ENCODE measurements at regions not wholly inside any gene's neighbourhood (a gene's known extent, or its start where the extent isn't known, plus 50 kb on each side); places are given as distances from the start of the nearest gene placed in this dataset.

DNA sequence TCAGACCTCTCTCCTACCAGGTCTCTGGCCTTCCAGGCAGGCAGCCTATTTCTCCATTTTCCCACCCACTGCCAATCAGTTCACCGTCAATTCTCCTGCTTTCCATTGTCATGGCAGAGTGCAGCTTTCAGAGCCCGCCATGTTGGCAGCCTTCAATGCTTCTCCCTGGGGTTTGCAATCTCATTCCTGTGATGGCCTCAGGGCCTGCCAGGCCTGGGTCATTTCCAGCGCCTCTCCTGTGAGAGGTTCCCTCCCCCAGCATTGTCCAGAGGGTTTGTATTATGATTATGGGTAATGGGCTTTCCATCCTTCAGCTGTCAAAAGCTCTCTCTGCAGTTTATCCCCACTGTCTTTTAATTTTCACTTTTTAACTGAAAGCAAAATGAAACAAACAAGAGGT, 716.6 kb upstream of the CDH8 start:
- TF ChIP-seq EZH2 (IDR thresholded peaks at IDR 0.05), result no peak
- TF ChIP-seq POLR2AphosphoS5 (IDR thresholded peaks at IDR 0.05; ENCODE audit: borderline replicate concordance, low read depth, low read length), result no peak
- no peak for TF ChIP-seq FOXP2 (optimal IDR thresholded peaks at IDR 0.05; ENCODE audit: control extremely low read depth, extremely low read length, insufficient read depth)

Data from SK-N-MC (cell line).